H1 (cell line): ENCODE measurements at regions not wholly inside any gene's neighbourhood (a gene's known extent, or its start where the extent isn't known, plus 50 kb on each side); places are given as distances from the start of the nearest gene placed in this dataset.

ENCODE experiments used
- GABPA ChIP-seq: IDR thresholded peaks from 2 replicates; pipeline ENCODE4 v1.6.1; 2011; ENCODE audit warnings: mild to moderate bottlenecking, low read length, moderate library complexity, borderline replicate concordance; ENCODE audit not compliant: insufficient read depth
- MAX ChIP-seq: IDR thresholded peaks from 2 replicates; pipeline ENCODE4 v1.6.1; 2012; ENCODE audit warnings: inconsistent platforms
- NANOG ChIP-seq: IDR thresholded peaks from 2 replicates; pipeline ENCODE4 v1.6.1; 2011; ENCODE audit warnings: low read length, low read depth, mild to moderate bottlenecking, inconsistent platforms; ENCODE audit not compliant: insufficient read depth, poor library complexity, severe bottlenecking
- SIN3A ChIP-seq, 2 experiments: IDR thresholded peaks in 1 of 2; conservative IDR thresholded peaks in 1 of 2; 2 replicates each; pipeline ENCODE4 v1.6.1; 2011 to 2012; ENCODE audit warnings: low read length in 2 of 2, improper control_type of control experiment in 1 of 2, low read depth in 1 of 2, mild to moderate bottlenecking in 1 of 2

GRCh38 chr12:93976024-93976423 lies 172.4 kb upstream of the PLXNC1 start (continued):
- TF ChIP-seq NANOG, result no peak
- TF ChIP-seq SIN3A (conservative IDR thresholded peaks at IDR 0.05 in 1 of 2, IDR thresholded peaks at IDR 0.05 in 1 of 2; ENCODE audit: low read depth in 1 of 2, low read length in 2 of 2), result no peak
- no peak for TF ChIP-seq GABPA
- TF ChIP-seq MAX, result no peak
- TF ChIP-seq, all 59 proteins: peak for 0
